ENCODE measurements at regions not wholly inside any gene's neighbourhood (a gene's known extent, or its start where the extent isn't known, plus 50 kb on each side); places are given as distances from the start of the nearest gene placed in this dataset.

GRCh38 chr3:189569473-189569872 is 61.7 kb upstream of the TP63 start:
- Mint-ChIP-seq H3K9me3 (no peaks in the 10 kb centered on the region), H3K4me1 (no peaks in the 10 kb centered on the region), H3K27me3 (ENCODE audit: insufficient read depth) (no peaks in the 10 kb centered on the region), H3K27ac (no peak overlapping the region), H3K36me3 (ENCODE audit: low read depth) (no peaks in the 10 kb centered on the region), H3K4me3 (no peak overlapping the region)
- Histone ChIP-seq H3K4me1 (ENCODE audit: control insufficient read depth, insufficient read depth, low read length) (no peaks in the 10 kb centered on the region), H3K9me3 (ENCODE audit: control insufficient read depth, low read length) (no peaks in the 10 kb centered on the region), H3K4me3 (ENCODE audit: low read length) (no peak overlapping the region), H3K36me3 (ENCODE audit: control insufficient read depth, insufficient read depth, low read length) (no peaks in the 10 kb centered on the region), H3K27ac (ENCODE audit: low read depth, low read length) (no peak overlapping the region), H3K9ac (ENCODE audit: extremely low read depth, low read length, poor library complexity, severe bottlenecking) (no peak overlapping the region), H3K27me3 (ENCODE audit: control insufficient read depth, insufficient read depth, low read length, poor library complexity, severe bottlenecking) (peaks cover 5% of the 10 kb centered on the region)
- DNase-seq: no peak
- TF ChIP-seq, protein P1, sequence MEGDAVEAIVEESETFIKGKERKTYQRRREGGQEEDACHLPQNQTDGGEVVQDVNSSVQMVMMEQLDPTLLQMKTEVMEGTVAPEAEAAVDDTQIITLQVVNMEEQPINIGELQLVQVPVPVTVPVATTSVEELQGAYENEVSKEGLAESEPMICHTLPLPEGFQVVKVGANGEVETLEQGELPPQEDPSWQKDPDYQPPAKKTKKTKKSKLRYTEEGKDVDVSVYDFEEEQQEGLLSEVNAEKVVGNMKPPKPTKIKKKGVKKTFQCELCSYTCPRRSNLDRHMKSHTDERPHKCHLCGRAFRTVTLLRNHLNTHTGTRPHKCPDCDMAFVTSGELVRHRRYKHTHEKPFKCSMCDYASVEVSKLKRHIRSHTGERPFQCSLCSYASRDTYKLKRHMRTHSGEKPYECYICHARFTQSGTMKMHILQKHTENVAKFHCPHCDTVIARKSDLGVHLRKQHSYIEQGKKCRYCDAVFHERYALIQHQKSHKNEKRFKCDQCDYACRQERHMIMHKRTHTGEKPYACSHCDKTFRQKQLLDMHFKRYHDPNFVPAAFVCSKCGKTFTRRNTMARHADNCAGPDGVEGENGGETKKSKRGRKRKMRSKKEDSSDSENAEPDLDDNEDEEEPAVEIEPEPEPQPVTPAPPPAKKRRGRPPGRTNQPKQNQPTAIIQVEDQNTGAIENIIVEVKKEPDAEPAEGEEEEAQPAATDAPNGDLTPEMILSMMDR (conservative IDR thresholded peaks at IDR 0.05): no peak
- WGBS, 2 experiments (ENCODE audit: insufficient coverage in 1 of 2, insufficient read length in 1 of 2): 80 to 91% methylated on average over 1 to 4 of the region's 4 CpGs

- Histone ChIP-seq H3K9me3 (ENCODE audit: control insufficient read depth, low read length) (no peaks in the 10 kb centered on the region), H3K36me3 (ENCODE audit: control insufficient read depth, insufficient read depth, low read length) (no peaks in the 10 kb centered on the region), H3K4me1 (ENCODE audit: control insufficient read depth, insufficient read depth, low read length) (no peaks in the 10 kb centered on the region), H3K4me3 (ENCODE audit: low read length) (no peak overlapping the region), H3K27ac (ENCODE audit: low read depth, low read length) (no peak overlapping the region), H3K27me3 (ENCODE audit: control insufficient read depth, insufficient read depth, low read length, poor library complexity, severe bottlenecking) (peaks cover 5% of the 10 kb centered on the region), H3K9ac (ENCODE audit: extremely low read depth, low read length, poor library complexity, severe bottlenecking) (no peak overlapping the region)
- Mint-ChIP-seq H3K36me3 (ENCODE audit: low read depth) (no peaks in the 10 kb centered on the region), H3K27me3 (ENCODE audit: insufficient read depth) (no peaks in the 10 kb centered on the region), H3K27ac (no peak overlapping the region), H3K9me3 (no peaks in the 10 kb centered on the region), H3K4me1 (no peaks in the 10 kb centered on the region), H3K4me3 (no peak overlapping the region)
- TF ChIP-seq, protein P1 (conservative IDR thresholded peaks at IDR 0.05): no peak
- no peak for DNase-seq
These were observed 60.3 kb upstream of the TP63 start for GRCh38 chr3:189570916-189571315.

DNA sequence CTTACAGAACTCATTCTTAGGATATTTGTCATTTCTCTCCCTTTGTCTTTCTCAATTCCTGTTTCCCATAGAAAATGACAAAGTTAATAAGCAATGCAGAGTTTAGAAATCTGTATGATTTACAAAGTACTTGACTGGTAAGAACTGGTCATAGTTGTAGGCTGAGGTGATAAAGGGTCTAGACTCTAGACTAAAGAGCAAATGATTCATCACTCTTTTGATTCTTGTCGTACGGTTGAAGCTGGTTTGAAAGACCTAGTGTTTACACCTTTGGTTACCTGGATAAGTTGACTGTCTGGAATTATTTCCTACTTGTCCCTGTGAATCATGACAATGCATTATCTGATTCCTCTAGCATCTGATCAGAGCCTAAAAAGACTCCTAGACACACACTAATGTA is 58.9 kb upstream of the TP63 start:
- H3K27me3 Mint-ChIP-seq (ENCODE audit: insufficient read depth): no peaks in the 10 kb centered on the region
- H3K4me3 ChIP-seq (ENCODE audit: low read length): no peak overlapping the region
- H3K27me3 ChIP-seq (ENCODE audit: control insufficient read depth, insufficient read depth, low read length, poor library complexity, severe bottlenecking): peaks cover 5% of the 10 kb centered on the region
- WGBS, 2 experiments (ENCODE audit: insufficient coverage in 1 of 2, insufficient read length in 1 of 2): 92 to 97% methylated on average over 2 of the region's 2 CpGs
- H3K9me3 ChIP-seq (ENCODE audit: control insufficient read depth, low read length): no peaks in the 10 kb centered on the region
- H3K36me3 ChIP-seq (ENCODE audit: control insufficient read depth, insufficient read depth, low read length): no peaks in the 10 kb centered on the region
- H3K27ac Mint-ChIP-seq: no peak overlapping the region
- no peak overlapping the region for H3K27ac ChIP-seq (ENCODE audit: low read depth, low read length)
- DNase-seq: no peak
- no peaks in the 10 kb centered on the region for H3K9me3 Mint-ChIP-seq
- H3K36me3 Mint-ChIP-seq (ENCODE audit: low read depth): no peaks in the 10 kb centered on the region
- no peaks in the 10 kb centered on the region for H3K4me1 Mint-ChIP-seq
- H3K4me1 ChIP-seq (ENCODE audit: control insufficient read depth, insufficient read depth, low read length): no peaks in the 10 kb centered on the region
- H3K4me3 Mint-ChIP-seq: no peak overlapping the region
- H3K9ac ChIP-seq (ENCODE audit: extremely low read depth, low read length, poor library complexity, severe bottlenecking): no peak overlapping the region
- TF ChIP-seq, protein P1 (conservative IDR thresholded peaks at IDR 0.05): no peak

All from endodermal cell (in vitro differentiated cells).